ENCODE measurements at regions not wholly inside any gene's neighbourhood (a gene's known extent, or its start where the extent isn't known, plus 50 kb on each side); places are given as distances from the start of the nearest gene placed in this dataset.

- CTCF ChIA-PET (ENCODE audit: low intra/inter-chr PET ratio), result no interaction called here
- 0% methylated on average over 1 of the region's 1 CpG for WGBS (ENCODE audit: insufficient coverage, low coverage, missing lambda C conversion rate)
Measured at GRCh38 chr20:12717061-12717460, 291.7 kb upstream of the SPTLC3 start.

More at GRCh38 chr20:12717061-12717460, 291.7 kb upstream of the SPTLC3 start:
- no TSS peak for BruUV-seq (replicated peaks)
- POLR2A ChIA-PET, result no interaction called here
- DNase-seq (ENCODE audit: extremely low read depth in 1 of 4, low spot score in 3 of 4) (no peak), ATAC-seq (no peak), FAIRE-seq (no peak)
- no peaks in the 10 kb centered on the region for H3K27me3 ChIP-seq (ENCODE audit: control insufficient read depth in 2 of 2, insufficient read depth in 2 of 2, low read length in 2 of 2)
- no peak overlapping the region for H3K4me2 ChIP-seq (ENCODE audit: insufficient read depth, low read length)
- no peaks in the 10 kb centered on the region for H3K9me1 ChIP-seq (ENCODE audit: control insufficient read depth, insufficient read depth, low read length)
- no peak overlapping the region for H3K27ac ChIP-seq (ENCODE audit: extremely low read depth, low read depth, low read length)
- in situ Hi-C loops (cut with MboI), result no loop called here
- H3K36me3 ChIP-seq (ENCODE audit: control insufficient read depth, insufficient read depth, low read length), result no peaks in the 10 kb centered on the region
- intact Hi-C loops (cut with micrococcal nuclease), result no loop called here
- H2AFZ ChIP-seq (ENCODE audit: low read depth, low read length), result no peak overlapping the region
- H3K9me3 ChIP-seq (replicated peaks; ENCODE audit: control insufficient read depth, insufficient read depth, low read depth, low read length), result no peaks in the 10 kb centered on the region
- TF ChIP-seq SIN3B (IDR thresholded peaks at IDR 0.05; ENCODE audit: low read depth) (no peak), FOXA1 (IDR thresholded peaks at IDR 0.05; ENCODE audit: borderline replicate concordance) (no peak), RCOR1 (IDR thresholded peaks at IDR 0.05; ENCODE audit: borderline replicate concordance in 1 of 2, low read depth in 2 of 2, low read length in 2 of 2) (no peak), ILF3 (IDR thresholded peaks at IDR 0.05; ENCODE audit: borderline replicate concordance) (no peak), ZNF165 (CRISPR knock-in tag; IDR thresholded peaks at IDR 0.05; ENCODE audit: borderline replicate concordance) (no peak), MITF (IDR thresholded peaks at IDR 0.05) (no peak), ZFP91 (CRISPR knock-in tag; IDR thresholded peaks at IDR 0.05) (no peak), SMARCA5 (IDR thresholded peaks at IDR 0.05) (no peak), ZNF12 (CRISPR knock-in tag; IDR thresholded peaks at IDR 0.05) (no peak), HMG20A (CRISPR knock-in tag; conservative IDR thresholded peaks at IDR 0.05) (no peak)
- no peaks in the 10 kb centered on the region for H4K20me1 ChIP-seq (replicated peaks; ENCODE audit: control insufficient read depth, insufficient read depth, low read length)
- H3K9ac ChIP-seq (ENCODE audit: insufficient read depth in 1 of 2, low read depth in 2 of 2, low read length in 2 of 2), result no peak overlapping the region
- no peak overlapping the region for H3K4me3 ChIP-seq
- no peaks in the 10 kb centered on the region for H3K79me2 ChIP-seq (ENCODE audit: control insufficient read depth, insufficient read depth, low read length)
- H3K4me1 ChIP-seq (replicated peaks in 1 of 2; ENCODE audit: control insufficient read depth in 2 of 2, insufficient read depth in 2 of 2, low read length in 2 of 2), result no peaks in the 10 kb centered on the region
